CD14-positive monocyte (primary cell): ENCODE measurements at regions not wholly inside any gene's neighbourhood (a gene's known extent, or its start where the extent isn't known, plus 50 kb on each side); places are given as distances from the start of the nearest gene placed in this dataset.

ENCODE experiments used
- DNase-seq, 3 donors: peaks; one replicate each; pipeline ENCODE4 v3.0.0-alpha.2; 2011 to 2022
- H2AFZ ChIP-seq: 2 replicates; pipeline ENCODE4 v1.6.0; 2012; ENCODE audit warnings: mild to moderate bottlenecking, low read depth, low read length, inconsistent platforms; ENCODE audit not compliant: insufficient read depth, poor library complexity, severe bottlenecking
- H3K27ac ChIP-seq, 2 donors: 1 replicate in 1 of 2; 2 replicates in 1 of 2; pipeline ENCODE4 v1.5.1; 2012 to 2013; ENCODE audit warnings: low read length in 2 of 2, control low read depth in 1 of 2, inconsistent platforms in 1 of 2, low read depth in 1 of 2, mild to moderate bottlenecking in 1 of 2
- H3K27me3 ChIP-seq, 2 donors: one replicate each; pipeline versions ENCODE4 v1.6.0 to v1.6.1; 2011 to 2013; ENCODE audit warnings: low read length in 2 of 2; ENCODE audit not compliant: control insufficient read depth in 2 of 2, insufficient read depth in 2 of 2
- H3K36me3 ChIP-seq, 2 donors: replicated peaks in 1 of 2; 1 replicate in 1 of 2; 2 replicates in 1 of 2; pipeline versions ENCODE4 v1.5.1 to v1.6.1; 2012 to 2013; ENCODE audit warnings: low read length in 2 of 2, control low read depth in 1 of 2, inconsistent platforms in 1 of 2, mild to moderate bottlenecking in 1 of 2; ENCODE audit not compliant: insufficient read depth in 2 of 2, control insufficient read depth in 1 of 2
- H3K4me1 ChIP-seq, 2 donors: 1 replicate in 1 of 2; 2 replicates in 1 of 2; pipeline versions ENCODE4 v1.5.1 to v1.6.1; 2012 to 2013; ENCODE audit warnings: low read length in 2 of 2, control low read depth in 1 of 2, inconsistent platforms in 1 of 2, mild to moderate bottlenecking in 1 of 2, moderate library complexity in 1 of 2; ENCODE audit not compliant: insufficient read depth in 2 of 2, control insufficient read depth in 1 of 2
- H3K4me2 ChIP-seq: replicated peaks from 2 replicates; pipeline ENCODE3; 2012; ENCODE audit warnings: low read length, moderate library complexity, mild to moderate bottlenecking; ENCODE audit not compliant: poor library complexity, severe bottlenecking; ENCODE audit errors: extremely low read depth
- H3K4me3 ChIP-seq, 3 experiments: fragments of 200-600 bp in 1 of 3; sonication (generic) in 1 of 3; replicated peaks in 1 of 3; 1 replicate in 2 of 3; 2 replicates in 1 of 3; pipeline ENCODE4 v1.5.1; 2011 to 2013; ENCODE audit warnings: low read length in 3 of 3, mild to moderate bottlenecking in 3 of 3, control low read depth in 2 of 3, low read depth in 2 of 3, inconsistent platforms in 1 of 3, moderate library complexity in 1 of 3
- H3K79me2 ChIP-seq: 2 replicates; pipeline ENCODE4 v1.6.0; 2012; ENCODE audit warnings: mild to moderate bottlenecking, control low read depth, inconsistent platforms, low read length, moderate library complexity; ENCODE audit not compliant: insufficient read depth
- H3K9ac ChIP-seq: 2 replicates; pipeline ENCODE4 v1.6.0; 2017; ENCODE audit warnings: low read length, mild to moderate bottlenecking; ENCODE audit not compliant: insufficient read depth, poor library complexity, severe bottlenecking
- H3K9me3 ChIP-seq, 2 donors: replicated peaks in 1 of 2; 1 replicate in 1 of 2; 2 replicates in 1 of 2; pipeline versions ENCODE4 v1.5.1 to v1.6.1; 2012 to 2013; ENCODE audit warnings: low read length in 2 of 2, control low read depth in 1 of 2; ENCODE audit not compliant: control insufficient read depth in 1 of 2, insufficient read depth in 1 of 2
- H4K20me1 ChIP-seq: 2 replicates; pipeline ENCODE4 v1.6.0; 2012; ENCODE audit warnings: mild to moderate bottlenecking, low read length, control low read depth, moderate library complexity; ENCODE audit not compliant: insufficient read depth
- H3K27ac Mint-ChIP-seq, 7 donors: one replicate each; pipeline ENCODE4 v1.8.0; 2020; ENCODE audit warnings: mild to moderate bottlenecking in 7 of 7, mixed read lengths in 7 of 7, moderate library complexity in 6 of 7, inconsistent platforms in 2 of 7
- H3K27me3 Mint-ChIP-seq, 3 donors: one replicate each; pipeline ENCODE4 v1.8.0; 2021 to 2022; ENCODE audit warnings: low read depth in 3 of 3, mild to moderate bottlenecking in 3 of 3, mixed read lengths in 3 of 3, moderate library complexity in 3 of 3, inconsistent platforms in 1 of 3
- H3K36me3 Mint-ChIP-seq, 2 donors: one replicate each; pipeline ENCODE4 v1.8.0; 2020; ENCODE audit warnings: mixed read lengths in 2 of 2, inconsistent platforms in 1 of 2, mild to moderate bottlenecking in 1 of 2
- H3K4me1 Mint-ChIP-seq: one replicate; pipeline ENCODE4 v1.8.0; 2020; ENCODE audit warnings: mild to moderate bottlenecking, mixed read lengths
- H3K4me3 Mint-ChIP-seq, 2 donors: one replicate each; pipeline ENCODE4 v1.8.0; 2020; ENCODE audit warnings: mild to moderate bottlenecking in 2 of 2, mixed read lengths in 2 of 2, moderate library complexity in 1 of 2
- H3K9me3 Mint-ChIP-seq, 7 donors: one replicate each; pipeline ENCODE4 v1.8.0; 2020 to 2022; ENCODE audit warnings: mixed read lengths in 7 of 7, mild to moderate bottlenecking in 6 of 7, moderate library complexity in 6 of 7, inconsistent platforms in 2 of 7
- WGBS: methylation state at CpG from one replicate; pipeline ENCODE4 v1.1.5; 2013; ENCODE audit warnings: missing lambda C conversion rate; ENCODE audit not compliant: insufficient coverage; 5-methylcytosine and 5-hydroxymethylcytosine counted together
- intact Hi-C, 2 donors: fragments of 100-400 bp; cut with micrococcal nuclease; formaldehyde crosslinking; loops; one replicate each; pipeline versions ENCODE4 v1.15.0 to v1.15.1; 2023
- TF ChIP-seq, protein P1 (sequence below): fragments of 200-600 bp; IDR thresholded peaks from one replicate; pipeline ENCODE4 v1.8.0; 2022; ENCODE audit warnings: antibody characterized with exemption, mild to moderate bottlenecking

DNA sequence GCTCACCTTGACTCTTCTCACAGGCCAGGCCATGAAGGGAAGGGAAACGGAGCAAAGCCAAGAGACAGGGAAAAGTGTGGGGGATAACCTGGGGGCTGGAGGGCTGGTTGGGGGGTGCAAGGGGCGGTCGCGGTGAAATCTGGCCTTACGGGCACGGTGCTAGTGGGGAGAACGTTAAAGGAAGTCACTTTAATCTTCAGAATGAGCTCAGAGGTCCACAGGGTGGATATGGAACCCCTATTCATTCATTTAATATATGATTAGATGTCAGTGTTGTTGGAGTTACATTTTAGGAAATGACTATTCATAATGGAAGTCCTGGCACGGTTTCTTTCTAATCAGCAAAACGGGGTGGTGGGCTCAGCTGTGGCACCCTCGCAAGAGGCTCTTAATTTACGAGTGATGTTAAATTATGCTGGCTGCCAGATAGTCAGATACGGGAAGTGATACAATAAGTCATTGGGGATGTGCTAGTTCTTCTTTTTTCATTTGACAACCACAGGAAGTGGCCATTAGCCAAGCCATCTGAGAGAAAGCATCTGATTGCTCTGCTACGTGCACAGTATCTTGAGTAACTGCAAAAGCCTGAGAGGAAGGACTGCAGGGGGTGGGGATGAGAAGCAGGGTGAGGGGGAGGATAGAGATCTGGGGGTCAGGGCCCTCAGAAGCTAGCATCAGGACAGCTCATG lies 253.0 kb downstream of the QKI start:
- Mint-ChIP-seq H3K9me3 (peaks cover 0 to 6% (median 0%) of the 10 kb centered on the region in 7 donors), H3K27ac (peak overlapping the region; percentile 93 to 99 (median 98)), H3K4me3 (peak overlapping the region; percentile 48 to 70), H3K4me1 (peaks cover 4% of the 10 kb centered on the region), H3K27me3 (peaks cover 5 to 11% (median 6%) of the 10 kb centered on the region in 3 donors), H3K36me3 (peaks cover 2 to 3% of the 10 kb centered on the region in 2 donors)
- Histone ChIP-seq H3K27ac (peak overlapping the region; percentile 86 to 94), H3K9ac (peak overlapping the region; percentile 60), H3K4me3 (peak overlapping the region in 1 of 3 experiments; percentile 56), H3K4me1 (peaks cover 48 to 57% of the 10 kb centered on the region in 2 donors), H4K20me1 (no peaks in the 10 kb centered on the region), H3K4me2 (peak overlapping the region; percentile 66), H2AFZ (peak overlapping the region; percentile 41), H3K79me2 (no peaks in the 10 kb centered on the region), H3K9me3 (no peaks in the 10 kb centered on the region), H3K36me3 (no peaks in the 10 kb centered on the region), H3K27me3 (no peaks in the 10 kb centered on the region)
- TF ChIP-seq, protein P1, sequence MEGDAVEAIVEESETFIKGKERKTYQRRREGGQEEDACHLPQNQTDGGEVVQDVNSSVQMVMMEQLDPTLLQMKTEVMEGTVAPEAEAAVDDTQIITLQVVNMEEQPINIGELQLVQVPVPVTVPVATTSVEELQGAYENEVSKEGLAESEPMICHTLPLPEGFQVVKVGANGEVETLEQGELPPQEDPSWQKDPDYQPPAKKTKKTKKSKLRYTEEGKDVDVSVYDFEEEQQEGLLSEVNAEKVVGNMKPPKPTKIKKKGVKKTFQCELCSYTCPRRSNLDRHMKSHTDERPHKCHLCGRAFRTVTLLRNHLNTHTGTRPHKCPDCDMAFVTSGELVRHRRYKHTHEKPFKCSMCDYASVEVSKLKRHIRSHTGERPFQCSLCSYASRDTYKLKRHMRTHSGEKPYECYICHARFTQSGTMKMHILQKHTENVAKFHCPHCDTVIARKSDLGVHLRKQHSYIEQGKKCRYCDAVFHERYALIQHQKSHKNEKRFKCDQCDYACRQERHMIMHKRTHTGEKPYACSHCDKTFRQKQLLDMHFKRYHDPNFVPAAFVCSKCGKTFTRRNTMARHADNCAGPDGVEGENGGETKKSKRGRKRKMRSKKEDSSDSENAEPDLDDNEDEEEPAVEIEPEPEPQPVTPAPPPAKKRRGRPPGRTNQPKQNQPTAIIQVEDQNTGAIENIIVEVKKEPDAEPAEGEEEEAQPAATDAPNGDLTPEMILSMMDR = no peak
- intact Hi-C loops = loop anchor here (5.0 to 10.0 kb wide), 4 partner anchors 40 to 90 kb away; no protein-coding TSS in a partner anchor
- DNase-seq = peak; percentile 91 to 97 (median 93)
- 17% methylated on average over 6 of the region's 13 CpGs for WGBS

DNA sequence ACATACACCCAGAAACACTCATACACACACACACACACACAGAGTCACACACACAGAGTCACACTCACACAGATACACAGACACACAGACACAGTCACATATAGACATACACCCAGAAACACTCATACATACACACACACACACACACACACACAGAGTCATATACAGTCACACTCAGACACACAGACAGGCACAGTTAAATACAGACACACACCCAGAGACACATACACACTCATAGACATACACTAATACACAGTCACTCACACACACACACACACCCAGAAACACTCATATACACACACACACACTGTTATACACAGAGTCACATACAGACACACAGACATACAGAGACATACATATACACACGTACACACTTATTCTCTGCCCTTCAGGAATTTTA lies 250.9 kb downstream of the QKI start:
- H3K4me3 ChIP-seq = no peak overlapping the region
- Mint-ChIP-seq H3K27me3 (peaks cover 4 to 8% (median 6%) of the 10 kb centered on the region in 3 donors), H3K36me3 (peaks cover 3 to 4% of the 10 kb centered on the region in 2 donors), H3K4me1 (peaks cover 25% of the 10 kb centered on the region), H3K9me3 (no peaks in the 10 kb centered on the region), H3K4me3 (no peak overlapping the region), H3K27ac (no peak overlapping the region)
- H3K4me2 ChIP-seq = no peak overlapping the region
- TF ChIP-seq, protein P1 = no peak
- no peaks in the 10 kb centered on the region for H3K36me3 ChIP-seq
- intact Hi-C loops = loop anchor here (5.0 to 10.0 kb wide), 4 partner anchors 42 to 92 kb away; no protein-coding TSS in a partner anchor
- no peaks in the 10 kb centered on the region for H3K79me2 ChIP-seq
- 100% methylated on average over 1 of the region's 1 CpG for WGBS
- no peaks in the 10 kb centered on the region for H3K9me3 ChIP-seq
- no peak overlapping the region for H3K9ac ChIP-seq
- H2AFZ ChIP-seq = no peak overlapping the region
- DNase-seq = no peak
- no peaks in the 10 kb centered on the region for H3K27me3 ChIP-seq
- peak overlapping the region in 1 of 2 donors; percentile 6 for H3K27ac ChIP-seq
- H3K4me1 ChIP-seq = peaks cover 68 to 77% of the 10 kb centered on the region in 2 donors
- no peaks in the 10 kb centered on the region for H4K20me1 ChIP-seq
